ENCODE measurements at regions not wholly inside any gene's neighbourhood (a gene's known extent, or its start where the extent isn't known, plus 50 kb on each side); places are given as distances from the start of the nearest gene placed in this dataset.

- TF ChIP-seq CTCF (IDR thresholded peaks at IDR 0.05; ENCODE audit: insufficient read depth, low read depth, low read length) (no peak), EZH2 (IDR thresholded peaks at IDR 0.05; ENCODE audit: insufficient read depth, low read length) (no peak)
Observed at GRCh38 chr3:98972155-98972554, 70.7 kb upstream of the DCBLD2 start.
